ENCODE measurements at regions not wholly inside any gene's neighbourhood (a gene's known extent, or its start where the extent isn't known, plus 50 kb on each side); places are given as distances from the start of the nearest gene placed in this dataset.
"Not testable (repeated sequence)": the region's sequence is repeated elsewhere in the genome, so short reads cannot be mapped to it uniquely, and the experiment has no call there.

DNA sequence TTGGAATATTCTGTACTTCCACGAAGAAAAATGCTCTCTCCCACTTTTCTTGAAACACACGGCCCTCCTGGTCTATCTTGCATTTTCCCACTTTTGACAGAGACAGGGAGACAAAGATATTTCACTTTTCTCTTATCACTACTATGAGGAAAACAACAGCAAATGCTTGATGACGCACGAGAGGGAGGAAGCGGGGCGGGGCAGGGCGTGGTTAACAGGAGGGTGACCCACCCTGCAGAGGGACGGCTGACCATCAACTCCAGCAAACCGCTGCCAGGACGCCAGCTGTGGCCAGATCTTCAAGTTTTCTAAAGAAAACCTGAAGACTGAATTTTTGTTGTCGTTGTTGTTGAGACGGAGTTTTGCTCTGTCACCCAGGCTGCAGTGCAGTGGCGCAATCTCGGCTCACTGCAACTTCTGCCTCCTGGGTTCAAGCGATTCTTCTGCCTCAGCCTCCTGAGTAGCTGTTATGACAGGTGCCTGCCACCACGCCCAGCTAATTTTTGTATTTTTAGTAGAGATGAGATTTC, 63.8 kb downstream of the NSUN5 start:
- not testable (repeated sequence) for FAIRE-seq; DNase-seq (ENCODE audit: low spot score in 2 of 2)

DNA sequence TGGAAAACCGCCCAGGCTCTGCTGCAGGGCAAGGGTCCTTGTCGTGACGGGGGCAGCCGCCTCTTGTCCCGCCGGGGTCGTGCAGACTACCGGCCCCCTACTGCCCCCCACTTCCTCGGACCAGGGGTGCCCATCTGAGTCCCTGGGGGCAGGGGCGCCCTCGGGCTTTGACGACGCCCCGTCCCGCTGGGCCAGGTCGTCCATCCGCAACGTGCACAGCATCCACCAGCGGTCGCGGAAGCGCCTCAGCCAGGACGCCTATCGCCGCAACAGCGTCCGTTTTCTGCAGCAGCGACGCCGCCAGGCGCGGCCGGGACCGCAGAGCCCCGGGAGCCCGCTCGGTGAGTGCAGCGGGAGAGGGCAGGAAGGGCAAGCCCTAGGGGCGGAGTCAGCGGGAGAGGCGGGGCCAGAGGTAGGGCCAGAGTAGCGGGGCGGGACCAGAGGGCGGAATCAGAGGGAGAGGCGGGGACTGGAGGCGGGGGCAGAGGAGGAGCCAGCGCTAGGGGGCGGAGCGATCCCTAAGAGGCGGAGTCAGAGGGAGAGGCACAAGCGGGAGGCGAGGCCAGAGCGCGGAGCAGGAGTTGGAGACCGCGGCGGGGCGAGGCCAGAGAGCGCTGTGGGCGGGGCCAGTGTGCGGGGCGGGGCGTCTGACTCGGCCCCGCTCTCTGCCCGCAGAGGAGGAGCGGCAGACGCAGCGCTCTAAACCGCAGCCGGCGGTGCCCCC, 73.5 kb downstream of the NSUN5 start:
- DNase-seq (ENCODE audit: low spot score in 2 of 2); FAIRE-seq: not testable (repeated sequence)

DNA sequence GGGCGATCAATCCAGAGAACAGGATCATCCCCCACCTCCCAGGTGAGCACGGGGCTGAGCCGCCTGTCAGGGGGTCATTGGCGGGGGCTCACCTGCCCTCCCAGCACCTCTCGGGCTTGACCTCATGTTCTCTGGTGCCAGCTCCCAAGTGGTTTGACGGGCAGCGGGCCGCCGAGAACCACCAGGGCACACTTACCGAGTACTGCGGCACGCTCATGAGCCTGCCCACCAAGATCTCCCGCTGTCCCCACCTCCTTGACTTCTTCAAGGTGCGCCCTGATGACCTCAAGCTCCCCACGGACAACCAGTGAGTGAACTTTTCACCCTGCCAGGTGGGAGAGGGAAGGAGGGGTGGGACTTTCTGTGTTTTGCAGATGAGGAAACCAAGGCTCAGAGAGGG, 82.9 kb downstream of the NSUN5 start:
- DNase-seq (ENCODE audit: low spot score in 2 of 2); FAIRE-seq: not testable (repeated sequence)

DNA sequence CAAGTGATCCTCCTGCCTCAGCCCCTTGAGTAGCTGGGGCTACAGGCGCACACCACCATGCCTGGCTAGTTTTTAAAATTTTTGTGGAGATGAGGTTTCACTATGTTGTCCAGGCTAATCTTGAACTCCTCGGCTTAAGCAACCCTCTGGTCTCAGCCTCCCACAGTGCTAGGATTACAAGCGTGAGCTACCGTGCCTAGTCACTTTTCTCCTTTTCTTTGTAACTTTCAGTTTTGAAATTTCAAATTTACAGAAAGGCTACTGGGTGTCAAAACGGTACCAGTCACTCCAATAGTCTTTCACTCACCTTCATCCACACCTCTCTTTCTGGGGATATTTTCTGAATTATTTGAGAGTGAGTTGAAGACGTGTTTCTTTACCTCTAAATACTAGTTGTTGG, 86.9 kb downstream of the NSUN5 start:
- not testable (repeated sequence) for FAIRE-seq; DNase-seq (ENCODE audit: low spot score in 2 of 2)

DNA sequence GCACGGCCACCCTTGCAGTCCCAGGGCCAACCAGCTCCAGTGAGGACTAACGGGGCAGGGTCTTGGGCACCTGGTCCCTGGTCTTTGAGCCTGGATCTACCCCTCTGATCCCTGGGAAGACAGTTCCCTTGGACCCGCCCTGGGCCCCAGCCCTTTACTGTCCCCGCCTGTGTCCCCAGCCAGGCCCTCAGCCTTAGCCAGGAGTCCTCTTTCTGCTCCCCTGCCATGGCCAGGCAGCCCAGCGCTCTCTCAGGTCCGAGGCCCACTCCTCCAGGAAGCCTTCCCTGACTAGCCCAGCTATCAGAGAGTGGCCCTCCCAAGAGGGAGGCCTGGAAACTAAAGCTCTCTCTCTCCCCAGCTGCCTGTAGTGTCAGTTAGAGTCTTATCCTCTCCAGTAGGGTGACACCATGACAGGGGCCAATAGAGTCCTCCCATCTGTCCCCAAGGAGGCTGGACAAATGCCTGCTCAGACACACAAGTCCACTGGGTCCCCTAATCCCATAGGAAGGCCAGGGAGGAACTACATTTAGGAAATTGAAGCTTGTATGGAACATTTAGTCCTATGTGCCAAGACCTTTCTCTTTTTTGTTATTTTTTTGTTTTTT, 87.8 kb downstream of the NSUN5 start:
- DNase-seq (ENCODE audit: low spot score in 2 of 2); FAIRE-seq: not testable (repeated sequence)

DNA sequence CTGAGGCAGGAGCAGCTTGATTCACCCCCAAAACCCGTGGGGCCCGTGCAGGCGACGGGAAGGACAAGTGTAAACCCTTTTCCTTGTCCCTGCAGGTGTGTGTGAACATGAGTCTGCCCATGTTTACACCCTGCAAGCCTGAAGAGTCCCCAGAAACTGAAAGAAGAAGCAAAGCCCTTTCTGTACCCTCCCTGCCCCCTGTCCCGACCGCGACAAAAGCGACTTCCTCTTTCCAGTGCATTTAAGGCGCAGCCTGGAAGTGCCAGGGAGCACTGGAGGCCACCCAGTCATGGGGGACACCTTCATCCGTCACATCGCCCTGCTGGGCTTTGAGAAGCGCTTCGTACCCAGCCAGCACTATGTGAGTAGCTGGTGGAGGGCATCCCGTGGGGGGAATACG, 88.3 kb downstream of the NSUN5 start:
- FAIRE-seq; DNase-seq (ENCODE audit: low spot score in 2 of 2): not testable (repeated sequence)

DNA sequence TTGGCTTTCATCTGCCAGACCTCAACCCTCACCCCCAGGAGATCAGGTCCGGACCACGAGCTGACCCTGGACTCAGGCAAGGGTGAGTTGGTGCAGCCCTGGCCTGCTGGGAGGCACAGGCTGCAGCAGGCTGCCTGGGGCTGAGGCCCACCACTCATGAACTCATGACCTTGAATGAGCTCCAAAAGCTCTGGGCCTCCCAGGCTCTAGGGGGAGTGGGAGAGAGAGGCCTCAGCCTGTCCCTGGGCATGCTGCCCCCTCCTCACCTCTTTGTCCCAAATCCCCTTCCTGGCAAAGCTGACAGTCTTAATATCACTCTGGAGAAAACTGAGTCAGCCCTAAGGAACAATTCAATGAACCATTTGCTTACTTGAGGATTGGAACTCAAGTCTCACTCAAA, 89.8 kb downstream of the NSUN5 start:
- not testable (repeated sequence) for DNase-seq (ENCODE audit: low spot score in 2 of 2); FAIRE-seq

DNA sequence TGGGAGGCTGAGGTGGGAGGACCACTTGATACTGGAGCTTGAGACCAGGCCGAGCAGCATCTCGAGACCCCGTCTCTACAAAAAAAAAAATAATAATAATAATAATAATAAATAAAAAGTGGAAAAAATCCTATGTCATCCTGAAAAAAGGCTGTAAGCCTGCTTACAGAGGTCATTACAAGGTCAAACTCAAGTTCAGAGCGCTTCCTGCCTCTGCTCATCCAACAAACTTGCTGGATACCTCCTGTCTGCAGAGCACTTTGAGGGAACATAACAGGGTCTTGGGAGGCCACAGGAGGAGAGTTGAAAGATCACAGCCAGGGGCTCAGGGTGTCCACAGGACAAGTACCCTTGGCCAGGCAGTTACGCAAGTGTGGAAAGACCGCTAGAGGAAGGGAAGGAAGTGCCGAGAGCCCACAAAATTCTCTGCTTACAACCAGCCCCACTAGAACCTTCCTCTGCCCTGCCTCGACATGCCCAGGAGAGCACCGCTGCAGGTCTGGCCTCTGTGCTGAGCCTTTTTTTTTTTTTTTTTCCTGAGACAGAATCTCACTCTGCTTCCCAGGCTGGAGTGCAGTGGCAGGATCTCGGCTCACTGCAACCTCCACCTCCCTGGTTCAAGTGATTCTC, 92.5 kb downstream of the NSUN5 start:
- not testable (repeated sequence) for DNase-seq (ENCODE audit: low spot score in 2 of 2); FAIRE-seq

DNA sequence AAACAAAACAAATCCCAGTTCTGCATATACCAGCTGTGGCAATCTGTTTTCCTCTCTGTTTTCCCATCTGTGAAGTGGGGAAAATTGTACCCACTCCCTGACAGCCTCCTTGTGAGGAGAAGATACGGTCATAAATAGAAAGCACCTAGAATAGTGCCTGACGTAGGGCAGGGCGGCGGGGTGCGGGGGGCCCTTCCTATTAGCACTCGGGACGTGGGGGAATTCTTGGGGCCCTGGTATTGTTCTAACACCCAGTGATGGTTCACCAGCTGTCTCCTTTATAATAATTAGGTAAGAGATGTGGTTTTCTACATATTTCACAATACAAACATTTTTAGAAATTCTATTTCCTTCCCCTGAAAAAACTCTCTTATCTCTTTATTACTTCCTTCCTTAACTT, 93.4 kb downstream of the NSUN5 start:
- not testable (repeated sequence) for DNase-seq (ENCODE audit: low spot score in 2 of 2); FAIRE-seq

DNA sequence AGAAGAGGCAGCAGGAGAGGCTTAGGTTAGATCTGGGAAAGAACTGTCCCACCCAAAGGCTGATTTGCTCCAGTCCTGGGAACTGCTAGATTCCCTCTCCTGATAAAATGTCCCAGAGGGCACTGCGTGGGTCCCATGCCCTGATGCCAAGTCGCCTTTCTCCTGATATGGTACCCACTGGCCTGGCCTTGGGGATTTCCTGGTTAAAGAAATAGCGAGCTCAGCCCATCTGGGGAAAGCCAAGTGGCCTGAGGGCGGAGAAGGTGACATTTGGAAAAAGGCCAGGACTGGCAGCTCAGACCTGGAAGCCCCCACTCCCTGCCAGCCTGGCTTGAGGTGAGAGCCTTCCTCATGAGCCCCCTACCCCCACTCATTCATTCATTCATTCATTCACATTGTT, 94.2 kb downstream of the NSUN5 start:
- DNase-seq (ENCODE audit: low spot score in 2 of 2); FAIRE-seq: not testable (repeated sequence)

DNA sequence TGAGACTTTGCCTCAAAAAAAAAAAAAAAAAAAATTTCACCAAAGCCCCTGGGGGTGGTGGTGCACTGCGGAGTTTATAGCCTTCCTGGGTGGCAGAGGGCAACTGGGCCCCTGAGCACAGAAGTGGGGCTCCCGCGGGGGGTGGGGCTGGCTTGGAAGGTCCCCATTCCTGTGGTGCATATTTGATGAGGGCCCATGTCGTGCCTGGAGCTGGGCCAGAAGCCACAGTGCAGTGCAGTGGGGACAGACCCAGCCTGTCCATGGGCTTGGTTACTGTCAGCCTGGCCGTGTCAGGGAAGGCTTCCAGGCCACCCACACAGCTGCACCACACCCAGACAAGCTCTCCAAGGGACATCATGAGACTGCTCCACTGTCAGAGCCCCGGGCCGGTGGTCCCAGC, 95.5 kb downstream of the NSUN5 start:
- not testable (repeated sequence) for FAIRE-seq; DNase-seq (ENCODE audit: low spot score in 2 of 2)

DNA sequence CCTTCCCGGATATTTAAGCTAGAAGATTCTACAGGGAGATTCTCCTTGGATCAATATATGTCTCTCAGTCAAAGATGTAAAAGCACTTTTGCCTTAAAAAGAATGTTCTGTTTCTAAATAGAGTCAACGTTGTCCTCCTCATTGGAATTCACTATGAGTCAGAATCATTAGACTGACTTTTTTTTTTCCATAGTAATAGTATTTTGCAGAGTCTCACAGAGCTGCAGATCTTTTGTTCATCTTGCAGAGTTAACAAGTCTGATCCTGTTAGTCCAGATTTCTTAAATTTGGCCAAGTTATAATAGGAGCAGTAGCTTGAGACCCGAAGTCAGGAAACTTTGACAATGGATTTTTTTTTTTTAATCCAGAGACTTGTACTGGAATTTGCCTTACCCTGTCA, 103.0 kb downstream of the NSUN5 start:
- DNase-seq (ENCODE audit: low spot score in 2 of 2); FAIRE-seq: not testable (repeated sequence)

DNA sequence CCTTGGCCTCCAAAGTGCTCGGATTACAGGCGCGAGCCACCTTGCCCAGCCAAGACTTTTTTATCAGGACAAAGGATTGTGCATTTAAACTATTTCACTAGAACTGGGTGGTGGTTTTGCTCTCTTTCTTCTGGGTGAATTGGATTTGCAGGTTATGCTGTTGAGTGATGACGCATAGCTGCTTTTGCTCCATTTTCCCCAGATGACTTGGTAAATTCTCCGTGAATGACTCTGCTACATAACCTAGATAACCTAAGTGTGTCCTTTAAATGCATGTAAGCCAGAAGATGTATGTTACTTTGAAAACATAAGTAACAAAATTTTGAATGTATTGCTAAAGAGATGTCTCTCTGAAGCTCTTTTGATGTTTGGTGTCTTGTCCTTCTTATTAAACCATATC, 103.7 kb downstream of the NSUN5 start:
- FAIRE-seq; DNase-seq (ENCODE audit: low spot score in 2 of 2): not testable (repeated sequence)

DNA sequence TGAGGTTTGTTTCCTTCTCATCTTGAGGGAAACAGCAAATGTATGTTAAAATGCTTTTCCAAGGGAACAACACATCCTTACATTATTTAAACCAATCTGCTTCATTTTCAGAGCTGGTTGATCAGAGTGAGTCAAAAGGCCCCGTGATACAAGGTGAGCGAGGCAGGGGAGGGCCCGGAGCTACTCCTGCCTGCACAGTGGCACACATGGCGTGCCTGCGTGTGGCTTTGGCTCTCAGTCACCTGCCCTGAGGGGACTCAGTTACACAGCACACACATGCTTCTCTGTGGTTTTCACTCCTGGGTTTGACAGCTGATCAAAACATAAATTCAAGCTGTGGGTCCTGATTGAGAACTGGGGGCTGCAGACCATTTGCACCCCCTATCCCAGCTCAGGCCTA, 105.3 kb downstream of the NSUN5 start:
- not testable (repeated sequence) for FAIRE-seq

DNA sequence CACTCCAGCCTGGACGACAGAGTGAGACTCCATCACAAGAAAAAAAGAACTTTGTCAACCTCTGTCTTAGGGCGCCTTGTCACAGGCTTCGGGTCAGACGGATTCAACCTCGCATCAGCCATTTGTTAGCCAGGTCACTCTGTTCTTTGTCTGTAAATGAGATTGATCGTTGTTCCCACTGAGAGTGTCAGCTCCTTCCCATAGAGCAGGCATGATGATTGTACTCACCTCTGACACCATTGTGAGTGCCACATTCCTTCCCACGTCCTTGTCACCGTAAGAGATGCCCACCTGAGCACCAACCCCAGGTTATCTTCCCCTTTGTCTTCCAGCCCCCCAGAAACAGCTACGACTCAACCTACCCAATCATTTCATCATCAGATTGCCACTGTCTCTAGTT, 107.4 kb downstream of the NSUN5 start:
- FAIRE-seq; DNase-seq (ENCODE audit: low spot score in 2 of 2): not testable (repeated sequence)

More for the DNA sequence above, 105.3 kb downstream of the NSUN5 start:
- not testable (repeated sequence) for DNase-seq (ENCODE audit: low spot score in 2 of 2)

DNA sequence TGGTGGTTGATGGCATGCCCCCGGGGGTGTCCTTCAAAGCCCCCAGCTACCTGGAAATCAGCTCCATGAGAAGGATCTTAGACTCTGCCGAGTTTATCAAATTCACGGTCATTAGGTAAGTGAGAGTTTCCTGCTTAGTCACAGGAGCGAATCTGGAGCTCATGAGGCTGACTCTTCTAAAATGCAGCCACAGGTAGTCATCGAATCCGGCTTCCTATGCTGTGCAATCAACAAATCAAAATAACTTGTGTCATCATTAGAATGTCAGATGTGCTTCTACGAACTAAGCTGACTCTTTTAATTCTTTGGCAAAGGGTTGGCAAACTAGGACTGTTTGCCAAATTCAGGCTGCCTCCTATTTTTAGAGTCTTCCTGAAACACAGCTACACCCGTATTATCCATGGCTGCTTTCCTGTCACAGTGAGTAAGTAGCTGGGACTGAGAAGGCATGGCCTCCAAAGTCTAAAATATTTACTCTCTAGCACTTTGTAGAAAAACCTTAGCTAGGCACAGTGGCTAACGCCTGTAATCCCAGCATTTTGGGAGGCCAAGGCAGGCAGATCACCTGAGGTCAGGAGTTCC, 108.0 kb downstream of the NSUN5 start:
- DNase-seq (ENCODE audit: low spot score in 2 of 2); FAIRE-seq: not testable (repeated sequence)

DNA sequence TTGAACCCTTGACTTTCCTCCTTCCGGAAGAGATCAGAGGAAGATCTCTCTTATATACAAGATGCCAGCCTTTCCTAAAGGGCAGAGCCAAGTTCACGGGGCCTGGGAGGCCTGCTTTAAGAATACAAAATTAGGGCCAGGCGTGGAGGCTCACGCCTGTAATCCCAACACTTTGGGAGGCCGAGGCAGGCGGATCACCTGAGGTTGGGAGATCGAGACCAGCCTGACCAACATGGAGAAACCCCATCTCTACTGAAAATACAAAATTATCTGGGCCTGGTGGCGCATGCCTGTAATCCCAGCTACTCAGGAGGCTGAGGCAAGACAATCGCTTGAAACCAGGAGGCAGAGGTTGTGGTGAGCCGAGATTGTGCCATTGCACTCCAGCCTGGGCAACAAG, 108.2 kb upstream of the SPDYE9 start:
- FAIRE-seq; DNase-seq (ENCODE audit: low spot score in 2 of 2): not testable (repeated sequence)

DNA sequence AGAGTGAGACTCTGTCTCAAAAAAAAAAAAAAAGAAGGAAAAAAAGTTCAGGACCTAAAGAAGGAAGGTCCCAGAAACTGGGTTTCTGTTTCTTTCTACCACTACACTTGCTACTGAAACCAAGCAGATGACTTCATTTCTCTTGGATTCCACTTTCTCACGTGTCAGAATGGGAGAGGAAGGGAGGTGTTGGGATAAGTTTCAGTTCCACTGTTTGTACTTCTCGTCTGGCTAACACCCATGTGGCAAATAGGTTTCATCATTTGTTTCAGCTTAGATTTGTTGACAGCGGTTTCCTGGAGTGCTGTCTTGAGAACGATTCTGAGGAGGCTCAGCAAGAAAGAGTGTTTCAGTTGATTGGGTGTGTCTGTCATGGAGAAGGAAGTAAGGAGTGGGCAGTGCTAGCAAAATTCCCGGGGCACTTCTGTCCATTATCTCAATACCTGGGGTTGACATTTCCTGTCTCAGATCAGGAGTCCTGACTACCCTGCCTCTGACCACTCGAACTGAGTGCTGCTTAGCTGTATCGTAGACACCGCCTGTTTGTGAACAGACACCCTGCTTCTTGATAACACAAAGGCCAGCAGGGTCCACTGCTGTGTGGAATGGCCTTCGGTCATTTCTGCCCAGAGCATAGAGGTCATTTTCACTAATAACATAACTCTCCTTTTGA, 104.8 kb upstream of the SPDYE9 start:
- FAIRE-seq; DNase-seq (ENCODE audit: low spot score in 2 of 2): not testable (repeated sequence)

DNA sequence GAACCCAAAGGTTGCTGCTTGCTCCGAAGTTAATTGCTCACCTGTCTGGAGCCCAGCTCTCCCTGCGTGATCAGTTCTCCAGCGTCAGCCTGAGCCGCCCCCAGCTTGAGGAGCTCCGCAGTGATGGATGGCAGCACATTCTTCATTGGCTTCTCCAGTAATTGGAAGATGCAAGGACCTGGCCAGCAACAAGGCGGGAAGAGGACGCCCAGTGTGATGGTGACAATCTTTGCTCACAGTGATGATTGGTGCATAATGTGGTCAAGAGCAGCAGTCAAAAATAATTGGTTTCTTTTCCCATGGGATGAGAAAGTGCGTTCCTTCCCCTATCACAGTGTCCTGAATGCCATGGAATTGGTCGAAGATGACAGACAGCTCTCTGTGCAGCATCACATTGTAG, 102.4 kb upstream of the SPDYE9 start:
- not testable (repeated sequence) for DNase-seq (ENCODE audit: low spot score in 2 of 2); FAIRE-seq
